Fibroblast of lung (primary cell): ENCODE measurements at regions not wholly inside any gene's neighbourhood (a gene's known extent, or its start where the extent isn't known, plus 50 kb on each side); places are given as distances from the start of the nearest gene placed in this dataset.

Experiments used
- CTCF ChIP-seq, 2 donors: IDR thresholded peaks in 1 of 2; conservative IDR thresholded peaks in 1 of 2; 1 replicate in 1 of 2; 2 replicates in 1 of 2; pipeline ENCODE4 v1.5.1; 2011 to 2012; ENCODE audit warnings: low read length in 2 of 2, control low read depth in 1 of 2, inconsistent platforms in 1 of 2, low read depth in 1 of 2, mild to moderate bottlenecking in 1 of 2
- EZH2 ChIP-seq: IDR thresholded peaks from 2 replicates; pipeline ENCODE4 v1.5.1; 2012; ENCODE audit warnings: low read length, control low read depth, mild to moderate bottlenecking; ENCODE audit errors: missing control alignments

DNA sequence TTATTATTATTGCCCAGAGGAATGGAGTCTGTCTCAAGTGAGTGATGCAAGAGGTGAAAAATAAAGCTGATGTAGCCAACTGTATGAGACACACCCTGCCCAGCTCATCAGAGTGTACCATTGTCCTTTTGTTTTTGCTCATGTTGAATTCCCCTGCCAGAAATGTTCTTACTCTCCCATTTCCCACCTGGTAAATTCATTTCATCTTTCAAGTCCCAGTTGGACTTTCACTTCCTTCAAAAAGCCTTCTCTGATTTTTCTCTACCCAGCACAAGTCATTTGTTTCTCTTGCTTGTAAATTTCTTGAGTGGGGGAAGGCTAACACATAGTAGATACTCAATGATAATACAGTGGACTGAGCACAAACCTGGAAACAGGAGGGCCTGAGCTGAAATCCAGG, 394.5 kb upstream of the ZNF462 start:
- TF ChIP-seq CTCF (conservative IDR thresholded peaks at IDR 0.05 in 1 of 2, IDR thresholded peaks at IDR 0.05 in 1 of 2; ENCODE audit: low read depth in 1 of 2, low read length in 2 of 2) (no peak), EZH2 (no peak)
